Non-pigmented ciliary epithelial cell (primary cell): ENCODE measurements at regions not wholly inside any gene's neighbourhood (a gene's known extent, or its start where the extent isn't known, plus 50 kb on each side); places are given as distances from the start of the nearest gene placed in this dataset.

Source experiments
- DNase-seq: peaks from one replicate; pipeline ENCODE4 v3.0.0-alpha.2; 2010; ENCODE audit warnings: low read depth

DNA sequence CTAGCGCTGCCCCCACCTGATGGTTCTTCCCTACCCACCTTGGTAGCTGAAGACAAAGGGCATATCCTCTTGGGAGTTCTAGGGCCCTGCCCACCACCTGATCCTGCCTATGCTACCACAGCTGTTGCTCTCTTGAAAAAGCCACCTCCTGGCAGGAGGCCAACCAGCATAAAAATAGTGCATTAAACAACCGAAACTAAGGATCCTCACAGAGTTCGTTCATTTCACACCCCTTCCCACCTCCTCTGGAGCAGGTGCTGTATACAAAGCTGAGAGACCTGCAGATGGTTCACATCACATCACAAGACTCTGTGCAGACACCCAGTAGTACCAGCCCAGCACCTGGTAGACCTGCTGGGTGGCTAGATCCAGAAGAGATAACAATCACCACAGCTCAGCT is 1348.0 kb upstream of the TMEFF2 start:
- no peak for DNase-seq

DNA sequence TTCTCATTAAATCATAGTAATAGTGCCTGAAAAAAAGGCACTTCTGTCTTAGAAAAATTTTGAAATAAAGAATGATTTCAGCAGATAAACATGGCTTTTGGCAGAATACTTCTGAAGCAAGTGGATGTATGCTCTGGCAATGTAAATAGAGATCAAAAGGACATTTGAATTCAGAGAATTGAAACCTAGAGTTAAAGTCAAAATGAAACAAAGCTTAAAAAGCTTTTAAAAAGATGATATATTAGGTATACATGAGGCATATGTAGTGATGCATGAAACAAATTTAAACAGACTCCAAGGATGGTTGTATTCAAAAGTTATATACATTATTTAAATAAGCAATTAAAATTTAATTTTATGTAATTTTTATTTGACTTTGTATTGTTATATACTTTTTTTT is 1344.5 kb upstream of the TMEFF2 start:
- DNase-seq, result no peak

DNA sequence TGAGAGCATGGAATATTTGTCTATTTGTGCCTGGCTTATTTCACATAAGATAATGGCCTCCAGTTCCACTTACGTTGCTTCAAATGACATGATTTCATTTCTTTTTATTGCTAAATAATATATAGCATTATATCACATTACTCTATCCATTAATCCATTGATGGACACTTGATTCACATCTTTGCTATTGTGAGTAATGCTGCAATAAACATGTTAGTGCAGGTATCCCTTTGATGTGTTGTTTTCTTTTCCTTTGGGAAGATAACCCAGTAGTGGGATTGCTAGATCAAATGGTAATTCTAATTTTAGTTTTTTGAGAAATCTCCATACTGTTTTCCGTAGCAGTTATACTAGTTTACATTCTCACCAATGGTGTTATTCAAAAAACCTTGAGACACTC is 1343.3 kb upstream of the TMEFF2 start:
- DNase-seq, result no peak

DNA sequence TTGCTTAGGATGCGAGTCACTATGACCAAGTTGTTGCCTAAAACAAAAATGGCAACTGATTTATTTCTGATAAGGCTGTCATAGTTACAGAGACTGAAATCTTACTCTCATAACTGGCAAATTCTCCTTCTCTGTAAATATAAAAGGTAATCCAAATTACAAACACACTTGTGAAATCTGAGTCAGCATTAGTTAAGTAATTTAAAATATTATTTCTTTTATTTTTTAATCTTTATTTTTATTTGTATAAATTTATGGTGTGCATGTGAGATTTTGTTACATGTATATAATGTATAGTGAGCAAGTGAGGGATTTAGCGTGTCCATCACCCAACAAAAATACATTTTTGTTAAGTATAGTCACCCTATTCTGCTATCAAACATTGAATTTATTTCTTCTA is 1342.8 kb upstream of the TMEFF2 start:
- DNase-seq, result no peak

DNA sequence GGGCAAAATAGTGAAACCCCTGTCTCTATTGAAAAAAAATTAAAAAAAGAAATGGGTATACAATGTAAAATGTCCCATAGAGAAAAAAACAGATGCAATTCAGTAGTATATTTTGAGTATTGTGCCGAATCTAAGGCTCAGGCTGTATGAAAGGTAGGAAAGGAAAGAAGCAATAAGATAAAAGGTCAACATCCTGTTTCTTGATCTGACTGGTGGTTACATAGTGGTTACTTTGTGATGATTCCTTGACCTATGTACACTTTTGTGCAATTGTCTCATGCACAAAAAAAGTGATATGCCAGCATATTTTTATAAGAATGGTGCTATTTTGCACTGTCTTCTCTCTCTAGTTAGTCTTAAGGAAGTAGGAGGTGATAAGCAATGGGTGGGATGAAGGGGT is 1333.7 kb upstream of the TMEFF2 start:
- DNase-seq, result no peak

DNA sequence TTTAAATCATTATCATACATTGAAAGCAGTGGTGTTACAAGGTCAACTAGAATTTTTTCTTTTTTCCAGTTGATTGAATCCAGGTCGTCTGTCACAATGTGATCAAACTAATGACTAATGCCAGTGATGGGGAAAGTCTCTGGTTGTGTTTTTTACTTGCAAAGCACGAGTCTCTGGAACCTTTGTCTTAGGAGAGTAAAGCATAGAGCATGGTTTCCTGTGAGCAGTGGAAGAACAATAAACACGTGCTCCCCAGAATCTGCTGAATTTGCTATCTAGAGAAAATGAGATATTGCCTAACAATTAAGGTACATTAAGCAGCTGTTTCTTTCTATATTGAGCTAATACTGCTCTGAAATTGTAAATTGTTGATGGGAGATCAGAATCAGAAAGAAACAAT is 1332.4 kb upstream of the TMEFF2 start:
- DNase-seq, result no peak

DNA sequence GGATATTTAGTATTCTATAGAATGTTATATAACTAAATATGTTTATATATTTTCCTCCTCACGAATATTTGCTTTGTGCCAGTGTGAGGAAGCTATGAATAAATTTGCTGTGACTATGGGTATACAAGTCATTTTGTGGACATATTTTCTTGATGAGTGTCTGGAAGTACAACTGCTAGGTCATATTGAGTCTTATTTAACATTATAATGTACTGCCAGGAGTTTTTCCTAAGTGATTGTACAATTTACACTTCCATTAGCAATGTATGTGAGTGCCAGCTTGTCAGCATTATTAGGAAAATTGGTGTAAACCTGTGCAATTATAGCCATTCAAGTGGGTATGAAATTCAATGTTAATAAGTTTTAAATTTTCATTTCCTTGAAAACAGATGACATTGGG is 1328.9 kb upstream of the TMEFF2 start:
- DNase-seq, result no peak

DNA sequence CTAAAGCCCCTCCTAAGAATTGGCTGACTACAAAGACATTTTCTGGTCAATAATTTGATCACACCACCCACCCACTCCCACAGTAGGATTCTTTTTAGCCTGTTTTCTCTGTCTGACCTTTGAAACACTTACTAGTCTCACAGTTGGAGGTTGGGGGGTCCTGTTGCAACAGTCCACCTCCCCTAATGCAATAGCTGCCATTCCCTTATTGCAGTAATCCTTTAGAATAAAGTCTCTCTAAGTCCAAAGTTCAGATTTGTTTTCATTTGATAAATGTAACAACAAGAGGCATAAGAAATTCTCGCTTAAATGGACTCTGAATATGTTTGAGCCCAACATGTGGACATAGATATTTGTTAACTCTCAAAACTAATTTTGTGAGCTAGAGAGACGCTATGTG is 1326.8 kb upstream of the TMEFF2 start:
- no peak for DNase-seq

DNA sequence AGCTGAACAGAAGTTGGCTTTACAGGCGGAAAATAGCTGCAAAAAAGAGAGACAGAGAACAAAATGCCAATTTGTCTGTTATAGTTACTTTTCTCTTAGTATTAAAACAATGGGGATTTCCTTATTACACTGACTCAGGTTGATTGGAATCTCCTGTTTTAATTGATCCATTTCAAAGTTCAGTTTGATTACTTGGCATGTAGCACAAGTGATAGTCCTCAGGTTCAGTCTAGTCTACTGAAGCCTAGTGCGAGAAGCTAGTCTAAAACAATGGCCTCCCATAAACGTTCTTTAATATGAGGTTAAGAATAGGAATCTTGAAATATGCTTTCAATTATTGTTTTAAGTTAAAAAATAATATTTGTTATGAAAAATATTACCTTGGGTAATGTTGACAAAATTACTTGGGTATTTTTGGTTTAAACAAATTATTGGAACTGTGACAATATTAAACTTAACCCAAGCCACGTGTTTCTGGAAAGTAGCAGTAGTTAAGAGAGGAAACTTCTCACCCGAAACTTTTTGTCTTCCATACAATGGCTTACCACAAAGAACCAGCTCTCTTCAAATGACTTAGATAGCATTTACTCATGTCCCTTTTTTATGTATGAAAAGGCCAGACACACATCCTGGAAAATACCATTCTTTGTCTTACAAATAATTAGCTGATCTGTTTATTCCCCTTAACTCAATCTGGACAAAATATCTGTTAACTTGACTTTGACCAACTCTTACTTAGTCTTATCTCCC is 1326.2 kb upstream of the TMEFF2 start:
- no peak for DNase-seq

DNA sequence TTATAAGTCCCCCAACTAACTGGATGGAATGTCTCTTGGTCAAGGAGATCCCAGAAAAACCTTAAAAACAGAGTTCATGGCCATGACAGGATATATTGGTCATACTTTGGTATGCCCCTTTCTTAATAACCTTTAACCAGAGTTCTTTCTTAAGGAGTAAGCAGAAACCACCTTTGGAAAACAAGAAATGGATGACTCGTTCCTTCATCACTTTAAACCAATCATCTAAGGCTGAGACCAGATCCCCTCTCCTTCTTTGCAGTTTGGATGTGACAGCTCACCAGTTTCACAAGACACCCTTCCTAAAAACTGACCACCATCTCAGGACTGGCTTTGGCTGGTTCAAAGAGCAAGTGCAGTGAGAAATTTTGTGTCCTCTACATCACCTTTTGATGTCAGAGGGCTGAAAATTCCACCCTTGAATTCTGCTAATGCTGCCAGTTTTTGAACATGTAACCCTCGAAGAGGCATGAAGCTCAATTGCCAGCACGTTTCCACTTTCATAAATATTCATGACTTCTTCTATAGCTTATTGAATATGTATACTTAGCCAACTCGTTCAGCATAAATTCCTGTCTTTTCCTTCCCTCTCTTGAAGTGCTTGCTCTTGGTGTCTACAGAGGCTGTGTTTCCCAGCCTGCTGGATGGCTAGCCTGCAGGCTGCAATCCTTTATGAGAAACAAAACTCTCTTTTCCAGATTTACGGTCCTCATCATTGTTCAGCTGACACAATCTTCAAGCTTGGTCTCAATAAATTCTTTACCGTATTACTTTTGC is 1323.5 kb upstream of the TMEFF2 start:
- peak; percentile 55 for DNase-seq

DNA sequence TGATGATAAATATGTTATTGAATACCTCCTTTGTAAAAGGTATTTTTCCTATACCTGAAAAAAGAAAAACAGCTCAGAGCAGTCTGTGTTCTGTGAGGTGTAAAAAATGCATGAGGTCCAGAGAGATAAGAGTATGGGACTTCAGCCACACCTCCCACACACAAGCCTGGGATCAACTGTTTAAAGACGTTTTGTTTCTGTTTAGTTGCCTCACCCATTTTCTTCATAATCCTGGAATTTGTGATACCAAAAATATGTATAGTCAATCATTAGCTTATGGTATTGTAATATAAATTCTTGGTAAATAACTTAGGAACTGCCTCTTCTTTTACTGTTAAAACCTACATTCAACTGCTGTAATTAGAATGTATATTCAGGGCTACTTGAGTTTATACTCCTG is 1322.9 kb upstream of the TMEFF2 start:
- peak; percentile 26 for DNase-seq

DNA sequence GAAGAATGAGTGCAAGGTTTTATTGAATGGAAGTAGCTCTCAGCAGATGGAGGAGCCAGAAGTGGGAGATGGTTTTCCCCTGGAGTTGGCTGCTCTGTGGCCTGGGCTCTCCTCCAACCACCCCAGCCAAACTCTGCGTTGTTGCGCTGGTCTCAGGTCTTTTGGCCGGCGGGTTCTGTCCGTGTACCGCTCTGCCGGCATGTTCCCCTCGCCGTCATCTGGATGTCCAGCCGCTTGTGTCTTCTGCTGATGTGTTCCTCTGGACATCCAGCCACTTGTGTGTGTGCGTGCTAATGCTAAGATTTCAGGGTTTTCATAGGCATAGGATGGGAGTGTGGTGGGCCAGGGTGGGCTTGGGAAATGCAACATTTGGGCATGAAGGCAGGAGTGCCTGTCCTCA is 1311.3 kb upstream of the TMEFF2 start:
- DNase-seq, result no peak

DNA sequence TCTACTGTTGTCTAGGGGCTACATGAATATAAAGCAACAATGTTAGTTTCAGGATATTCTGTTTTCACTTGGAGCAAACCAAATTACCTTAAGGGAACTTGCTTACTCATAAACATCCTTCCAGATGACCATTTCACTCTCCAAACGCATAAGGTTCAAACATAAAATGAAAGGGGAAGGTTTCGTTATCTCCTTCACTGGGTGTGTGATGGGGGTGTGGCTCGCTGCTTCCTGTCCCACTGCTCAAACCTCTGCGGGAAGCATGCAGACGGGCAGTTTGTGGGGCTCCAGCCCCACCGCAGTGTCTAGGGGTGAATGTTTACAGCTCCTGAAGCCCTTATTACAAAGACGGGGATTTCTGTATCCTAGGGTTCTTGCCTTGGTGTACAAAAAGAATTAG is 1310.9 kb upstream of the TMEFF2 start:
- DNase-seq, result no peak

DNA sequence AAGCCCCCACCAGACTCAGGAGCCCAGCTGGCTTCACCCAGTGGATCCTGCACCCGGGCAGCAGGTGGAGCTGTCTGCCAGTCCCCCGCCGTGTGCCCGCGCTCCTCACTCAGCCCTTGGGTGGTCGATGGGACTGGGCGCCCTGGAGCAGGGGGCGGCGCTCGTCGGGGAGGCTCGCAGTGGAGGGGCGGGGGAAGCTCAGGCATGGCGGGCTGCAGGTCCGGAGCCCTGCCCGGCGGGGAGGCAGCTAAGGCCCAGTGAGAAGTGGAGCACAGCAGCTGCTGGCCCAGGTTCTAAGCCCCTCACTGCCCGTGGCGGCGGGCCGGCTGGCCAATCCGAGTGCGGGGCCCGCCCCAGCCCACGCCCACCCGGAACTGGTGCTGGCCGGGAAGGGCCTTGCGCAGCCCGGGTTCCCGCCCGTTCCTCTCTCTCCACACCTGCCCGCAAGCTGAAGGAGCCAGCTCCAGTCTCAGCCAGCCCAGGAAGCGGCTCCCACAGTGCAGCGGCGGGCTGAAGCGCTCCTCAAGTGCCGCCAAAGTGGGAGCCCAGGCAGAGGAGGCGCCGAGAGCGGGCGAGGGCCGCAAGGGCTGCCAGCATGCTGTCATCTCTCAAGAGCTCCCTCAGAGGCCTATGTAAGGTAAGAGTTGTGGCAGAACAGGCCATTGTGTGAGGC is 1307.8 kb upstream of the TMEFF2 start:
- no peak for DNase-seq

DNA sequence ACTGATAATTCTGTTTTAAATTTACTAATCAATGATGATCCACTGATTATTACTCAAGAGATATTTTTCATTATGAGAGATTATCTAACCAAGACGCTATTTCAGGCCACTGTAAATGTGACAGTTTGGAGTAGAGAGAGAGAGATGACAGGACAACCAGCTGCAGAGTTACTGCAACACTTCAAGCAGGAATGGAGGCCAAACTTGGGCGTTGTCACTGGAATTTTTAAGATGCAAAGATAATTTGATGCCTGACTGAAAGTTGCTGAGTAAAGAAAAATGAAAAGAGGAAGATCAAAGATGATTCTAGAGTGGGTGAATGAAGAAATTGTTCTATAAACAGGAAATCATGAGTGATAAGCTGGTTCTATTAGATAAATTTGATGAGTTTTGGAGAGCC is 1302.1 kb upstream of the TMEFF2 start:
- DNase-seq, result no peak

DNA sequence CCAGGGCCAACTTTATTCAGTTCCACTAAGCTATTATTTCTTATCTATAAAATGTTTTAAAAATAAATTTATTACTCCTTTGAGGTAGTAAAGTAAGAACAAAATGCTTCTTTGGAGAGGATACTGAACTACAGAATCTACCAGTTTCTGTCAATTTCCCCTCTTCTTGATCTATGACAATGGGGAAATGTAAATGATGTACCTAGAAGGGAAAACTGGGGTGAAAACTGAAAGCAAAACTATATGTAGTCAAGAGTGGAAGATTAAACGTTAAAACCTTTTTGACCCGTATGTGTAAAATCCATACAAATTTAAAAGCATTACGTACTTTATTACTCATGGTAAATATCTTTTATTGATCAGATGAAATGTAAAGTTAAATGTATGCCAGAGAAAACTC is 1287.8 kb upstream of the TMEFF2 start:
- DNase-seq, result no peak

DNA sequence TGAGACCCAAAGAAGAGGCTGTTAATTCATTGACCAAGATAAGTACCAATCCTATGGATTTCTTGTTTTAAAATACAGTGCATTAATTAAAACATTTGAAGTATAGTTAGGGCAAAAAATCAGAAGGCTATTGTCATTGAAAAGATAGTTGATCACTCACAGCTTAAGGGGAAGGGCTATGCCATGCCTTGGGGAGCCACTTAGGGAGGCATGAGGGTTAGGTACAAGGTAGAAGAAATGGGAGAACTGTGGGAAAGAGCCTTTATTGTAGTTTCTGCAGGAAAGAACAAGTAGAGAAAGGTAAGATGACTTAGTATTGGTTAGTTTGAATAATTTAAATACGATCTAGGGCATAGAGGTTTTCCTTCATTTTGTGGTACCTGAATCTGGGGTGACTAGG is 1285.5 kb upstream of the TMEFF2 start:
- DNase-seq, result no peak

DNA sequence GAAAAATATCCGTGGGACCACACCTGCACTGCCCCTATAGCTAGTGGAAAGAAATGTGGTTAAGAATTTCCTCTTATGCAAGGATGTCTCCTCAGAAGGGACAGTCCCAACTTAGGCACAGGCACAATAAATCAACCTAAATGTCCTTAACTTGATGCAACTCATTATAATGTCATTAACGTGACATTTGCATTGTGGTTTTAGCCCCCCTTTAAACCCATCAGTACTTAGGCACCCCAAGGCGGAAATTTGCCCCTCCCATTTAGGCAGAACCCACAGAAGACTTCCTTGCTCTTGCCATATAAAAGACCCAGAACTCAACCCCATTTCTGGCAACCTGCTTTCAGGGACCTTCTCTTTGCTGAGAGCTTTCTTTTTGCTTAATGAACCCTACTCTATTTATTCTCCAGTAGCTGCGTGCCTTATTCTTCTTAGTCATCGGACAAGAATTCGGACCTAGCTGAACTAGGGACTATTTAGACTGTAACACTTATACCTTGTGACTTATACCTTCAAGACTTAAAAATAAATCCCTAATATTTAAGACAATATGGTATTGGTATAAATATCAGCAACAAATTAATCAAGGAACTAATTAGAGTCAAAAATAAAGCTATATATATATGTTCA is 1281.6 kb upstream of the TMEFF2 start:
- DNase-seq, result peak; percentile 5

DNA sequence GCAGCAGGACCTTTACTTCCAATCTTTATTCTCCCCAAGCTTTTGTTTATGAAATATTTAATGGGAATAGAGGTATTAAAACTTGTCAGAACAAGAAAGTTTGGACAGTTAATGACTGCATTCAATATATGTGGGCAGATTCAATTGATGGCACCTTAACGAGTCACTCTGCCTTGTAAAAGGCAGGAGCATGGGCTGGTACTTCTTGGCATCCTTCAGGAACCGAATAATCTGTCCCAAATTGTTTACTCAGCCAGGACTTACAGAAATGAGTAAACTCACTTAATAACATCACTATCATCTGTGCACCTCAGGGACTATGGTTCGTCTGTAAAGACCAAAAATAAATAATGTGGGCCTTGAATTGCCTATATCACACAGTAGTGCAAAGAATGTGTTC is 1280.3 kb upstream of the TMEFF2 start:
- no peak for DNase-seq

DNA sequence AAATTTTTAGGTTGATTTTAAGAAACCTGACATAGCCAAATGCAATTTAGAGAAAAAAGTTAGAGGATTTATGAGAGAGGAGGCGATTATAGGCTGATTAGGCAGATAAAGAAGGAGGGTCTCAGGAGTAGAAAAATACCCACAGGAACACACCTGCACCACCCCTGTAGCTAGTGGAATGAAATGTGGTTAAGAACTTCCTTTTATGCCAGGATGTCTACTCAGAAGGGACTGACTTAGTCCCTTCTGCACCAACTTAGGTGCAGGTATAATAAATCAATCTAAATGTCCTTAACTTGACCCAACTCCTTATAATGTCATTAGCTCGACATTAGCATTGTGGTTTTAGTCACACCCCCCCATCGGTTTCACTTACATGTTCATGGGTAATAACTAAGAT is 1274.5 kb upstream of the TMEFF2 start:
- DNase-seq, result no peak

DNA sequence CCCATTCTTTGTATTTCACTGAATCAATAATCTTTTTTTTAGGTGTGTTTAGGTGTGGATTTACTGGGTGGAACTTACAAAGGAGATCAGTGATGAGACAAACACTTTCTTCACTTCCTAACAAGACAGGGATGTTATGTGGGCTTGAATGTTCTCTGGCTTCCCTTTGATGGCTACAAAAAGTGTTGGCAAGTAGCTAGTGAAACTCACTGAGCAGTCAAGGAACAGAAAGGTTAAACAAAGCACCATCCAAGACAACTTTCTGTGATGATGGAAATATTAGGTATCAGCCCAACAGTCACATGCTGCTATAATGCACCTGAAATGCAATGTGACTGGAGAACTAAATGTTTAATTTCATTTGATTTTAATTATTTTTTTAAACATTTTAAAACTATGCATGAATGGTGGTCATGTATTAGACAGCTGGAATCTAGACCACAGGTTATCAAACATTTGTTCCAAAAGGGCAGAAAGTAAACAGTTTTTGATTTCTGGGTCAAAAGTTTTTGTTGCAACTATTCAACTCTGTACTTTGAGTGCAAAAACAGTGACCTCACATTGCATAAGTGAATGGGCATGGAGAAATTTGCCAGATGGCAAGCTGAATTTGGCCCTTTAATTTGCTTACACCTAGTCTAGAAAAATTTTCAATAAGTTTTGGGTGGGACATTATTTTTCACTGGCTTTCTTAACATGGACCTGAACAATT is 1272.7 kb upstream of the TMEFF2 start:
- no peak for DNase-seq

DNA sequence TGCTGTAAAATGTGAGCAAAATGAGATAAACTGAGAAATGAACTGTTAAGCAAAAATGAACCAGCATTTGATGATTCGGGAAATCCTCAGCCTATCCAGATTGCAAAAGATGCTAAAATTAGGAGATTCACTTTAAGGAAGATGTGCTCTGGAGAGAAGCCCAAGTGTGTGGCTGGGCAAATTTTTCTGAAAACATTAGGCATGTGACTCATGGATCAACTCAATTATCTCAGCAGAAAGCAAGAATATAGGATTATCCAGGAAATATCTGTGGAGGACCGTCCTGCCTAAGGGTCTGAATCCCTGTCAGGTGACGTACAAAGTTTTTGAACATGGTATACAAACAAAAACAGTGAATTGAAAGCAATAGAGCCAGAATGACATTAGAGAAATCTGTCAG is 1268.3 kb upstream of the TMEFF2 start:
- DNase-seq, result no peak
